ENCODE measurements at regions not wholly inside any gene's neighbourhood (a gene's known extent, or its start where the extent isn't known, plus 50 kb on each side); places are given as distances from the start of the nearest gene placed in this dataset.

- no peak for DNase-seq (ENCODE audit: extremely low read depth, low read depth)
These were observed 676.1 kb downstream of the PTPRU start for GRCh38 chr1:29912425-29912824.

GRCh38 chr1:29909962-29910361, 673.6 kb downstream of the PTPRU start:
- no peak for DNase-seq (ENCODE audit: extremely low read depth, low read depth)

GRCh38 chr1:29907596-29907995, 671.3 kb downstream of the PTPRU start:
- DNase-seq (ENCODE audit: extremely low read depth, low read depth), result no peak

- DNase-seq (ENCODE audit: extremely low read depth, low read depth), result no peak
These were observed 670.6 kb downstream of the PTPRU start for GRCh38 chr1:29906927-29907326.

- DNase-seq (ENCODE audit: extremely low read depth, low read depth), result no peak
These were observed 667.3 kb downstream of the PTPRU start for GRCh38 chr1:29903548-29904166.

GRCh38 chr1:29901624-29902325, 665.5 kb downstream of the PTPRU start:
- DNase-seq (ENCODE audit: extremely low read depth, low read depth), result no peak

GRCh38 chr1:29900712-29901111, 664.4 kb downstream of the PTPRU start:
- DNase-seq (ENCODE audit: extremely low read depth, low read depth), result no peak

- DNase-seq (ENCODE audit: extremely low read depth, low read depth), result no peak
These were observed 663.9 kb downstream of the PTPRU start for GRCh38 chr1:29900104-29900679.

GRCh38 chr1:29896791-29897714, 660.7 kb downstream of the PTPRU start:
- no peak for DNase-seq (ENCODE audit: extremely low read depth, low read depth)

GRCh38 chr1:29896300-29896699, 660.0 kb downstream of the PTPRU start:
- DNase-seq (ENCODE audit: extremely low read depth, low read depth), result no peak

GRCh38 chr1:29895201-29895600, 658.9 kb downstream of the PTPRU start:
- DNase-seq (ENCODE audit: extremely low read depth, low read depth), result no peak

- DNase-seq (ENCODE audit: extremely low read depth, low read depth), result no peak
These were observed 658.0 kb downstream of the PTPRU start for GRCh38 chr1:29894311-29894710.

GRCh38 chr1:29893806-29894205, 657.5 kb downstream of the PTPRU start:
- DNase-seq (ENCODE audit: extremely low read depth, low read depth), result no peak

GRCh38 chr1:29893046-29893723, 656.9 kb downstream of the PTPRU start:
- no peak for DNase-seq (ENCODE audit: extremely low read depth, low read depth)

- no peak for DNase-seq (ENCODE audit: extremely low read depth, low read depth)
These were observed 655.9 kb downstream of the PTPRU start for GRCh38 chr1:29892247-29892646.

GRCh38 chr1:29890201-29890959, 654.1 kb downstream of the PTPRU start:
- no peak for DNase-seq (ENCODE audit: extremely low read depth, low read depth)

GRCh38 chr1:29889776-29890175, 653.5 kb downstream of the PTPRU start:
- no peak for DNase-seq (ENCODE audit: extremely low read depth, low read depth)

GRCh38 chr1:29884740-29885139, 648.4 kb downstream of the PTPRU start:
- DNase-seq (ENCODE audit: extremely low read depth, low read depth), result no peak

GRCh38 chr1:29883986-29884385, 647.7 kb downstream of the PTPRU start:
- no peak for DNase-seq (ENCODE audit: extremely low read depth, low read depth)

GRCh38 chr1:29883411-29883832, 647.1 kb downstream of the PTPRU start:
- no peak for DNase-seq (ENCODE audit: extremely low read depth, low read depth)

Measured in NCI-H460 (cell line).